WERI-Rb-1 (cell line): ENCODE measurements at regions not wholly inside any gene's neighbourhood (a gene's known extent, or its start where the extent isn't known, plus 50 kb on each side); places are given as distances from the start of the nearest gene placed in this dataset.
"Not testable (repeated sequence)": the region's sequence is repeated elsewhere in the genome, so short reads cannot be mapped to it uniquely, and the experiment has no call there.

Experiments
- DNase-seq: peaks from one replicate; pipeline ENCODE4 v3.0.0-alpha.2; 2020
- H3K27ac ChIP-seq: fragments of 250-450 bp; sonication (Bioruptor Pico); 2 replicates; pipeline ENCODE4 v1.5.1; 2020; ENCODE audit warnings: mild to moderate bottlenecking, moderate library complexity
- H3K27me3 ChIP-seq: fragments of 250-450 bp; sonication (Bioruptor Pico); 2 replicates; pipeline ENCODE4 v1.5.1; 2021; ENCODE audit warnings: mild to moderate bottlenecking, low read depth, moderate library complexity; ENCODE audit not compliant: insufficient read depth, severe bottlenecking
- H3K36me3 ChIP-seq: fragments of 250-450 bp; sonication (Bioruptor Pico); 2 replicates; pipeline ENCODE4 v1.5.1; 2020; ENCODE audit warnings: mild to moderate bottlenecking, moderate library complexity
- H3K4me3 ChIP-seq: 2 replicates; pipeline ENCODE4 v1.5.1; 2011; ENCODE audit warnings: low read depth, mild to moderate bottlenecking, control low read depth, low read length
- H3K9me3 ChIP-seq: fragments of 250-450 bp; sonication (Bioruptor Pico); 2 replicates; pipeline ENCODE4 v1.5.1; 2021; ENCODE audit warnings: mild to moderate bottlenecking, moderate library complexity; ENCODE audit not compliant: severe bottlenecking
- TF ChIP-seq, protein P1 (sequence below): IDR thresholded peaks from 2 replicates; pipeline ENCODE4 v1.5.1; 2011; ENCODE audit warnings: low read depth, mild to moderate bottlenecking, control low read depth, inconsistent platforms, low read length

DNA sequence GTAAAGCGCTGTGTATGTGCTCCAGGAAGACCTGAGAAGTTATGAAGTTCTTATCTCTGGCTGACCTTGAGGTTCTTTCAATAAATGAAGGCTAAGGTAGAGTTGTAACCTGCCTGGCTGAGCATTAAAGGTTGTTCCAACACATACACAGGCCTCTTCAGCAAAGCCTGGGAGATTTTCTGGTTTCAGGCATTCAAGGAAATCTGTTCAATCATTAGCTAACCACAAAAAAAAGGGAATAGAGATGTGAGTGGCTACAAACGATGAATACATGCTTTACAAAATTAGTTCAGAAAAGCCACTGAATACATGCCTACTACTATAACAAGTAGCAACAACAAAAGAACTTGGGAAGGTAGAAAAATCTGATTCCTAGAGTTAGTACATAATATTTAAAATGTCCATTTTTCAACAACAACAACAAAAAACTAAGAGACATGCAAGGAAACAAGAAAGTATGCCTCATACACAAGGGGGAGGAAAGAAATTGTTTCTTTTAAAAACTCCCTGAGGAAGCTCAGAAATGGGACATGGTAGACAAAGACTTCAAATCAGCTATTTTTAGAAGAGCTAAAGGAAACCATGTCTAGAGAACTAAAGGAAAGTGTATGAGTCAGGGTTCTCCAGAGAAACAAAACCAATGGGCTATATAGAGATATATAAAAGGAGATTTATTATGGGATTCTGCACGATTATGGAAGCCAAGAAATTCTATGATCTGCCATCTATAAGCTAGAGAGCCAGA, 191.5 kb upstream of the IPO5 start:
- TF ChIP-seq, protein P1, sequence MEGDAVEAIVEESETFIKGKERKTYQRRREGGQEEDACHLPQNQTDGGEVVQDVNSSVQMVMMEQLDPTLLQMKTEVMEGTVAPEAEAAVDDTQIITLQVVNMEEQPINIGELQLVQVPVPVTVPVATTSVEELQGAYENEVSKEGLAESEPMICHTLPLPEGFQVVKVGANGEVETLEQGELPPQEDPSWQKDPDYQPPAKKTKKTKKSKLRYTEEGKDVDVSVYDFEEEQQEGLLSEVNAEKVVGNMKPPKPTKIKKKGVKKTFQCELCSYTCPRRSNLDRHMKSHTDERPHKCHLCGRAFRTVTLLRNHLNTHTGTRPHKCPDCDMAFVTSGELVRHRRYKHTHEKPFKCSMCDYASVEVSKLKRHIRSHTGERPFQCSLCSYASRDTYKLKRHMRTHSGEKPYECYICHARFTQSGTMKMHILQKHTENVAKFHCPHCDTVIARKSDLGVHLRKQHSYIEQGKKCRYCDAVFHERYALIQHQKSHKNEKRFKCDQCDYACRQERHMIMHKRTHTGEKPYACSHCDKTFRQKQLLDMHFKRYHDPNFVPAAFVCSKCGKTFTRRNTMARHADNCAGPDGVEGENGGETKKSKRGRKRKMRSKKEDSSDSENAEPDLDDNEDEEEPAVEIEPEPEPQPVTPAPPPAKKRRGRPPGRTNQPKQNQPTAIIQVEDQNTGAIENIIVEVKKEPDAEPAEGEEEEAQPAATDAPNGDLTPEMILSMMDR = no peak
- Histone ChIP-seq H3K9me3 (no peaks in the 10 kb centered on the region), H3K36me3 (no peaks in the 10 kb centered on the region), H3K4me3 (no peak overlapping the region), H3K27ac (no peak overlapping the region), H3K27me3 (no peaks in the 10 kb centered on the region)
- no peak for DNase-seq

DNA sequence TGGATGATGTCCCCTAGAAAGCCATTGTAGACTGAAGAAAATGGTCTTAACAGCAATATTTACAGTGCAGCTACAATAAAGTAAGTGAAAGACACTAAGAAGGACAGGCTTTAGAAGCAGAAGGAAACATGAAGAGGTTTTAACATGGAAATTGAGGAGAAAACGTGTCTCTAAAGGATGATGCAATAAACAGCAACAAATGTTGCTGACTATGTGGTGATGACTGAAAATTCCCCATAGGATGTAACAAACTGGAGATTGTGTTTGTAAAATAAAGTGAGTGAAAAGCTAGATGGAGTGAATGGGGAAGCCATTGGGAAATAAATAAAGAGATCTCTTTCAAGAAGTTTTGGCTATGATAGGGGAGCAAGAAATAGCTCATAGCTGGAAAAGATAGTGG, 186.7 kb upstream of the IPO5 start:
- Histone ChIP-seq H3K36me3 (no peaks in the 10 kb centered on the region), H3K27me3 (no peaks in the 10 kb centered on the region), H3K9me3 (no peaks in the 10 kb centered on the region), H3K27ac (no peak overlapping the region), H3K4me3 (no peak overlapping the region)
- DNase-seq = no peak
- TF ChIP-seq, protein P1 = no peak

DNA sequence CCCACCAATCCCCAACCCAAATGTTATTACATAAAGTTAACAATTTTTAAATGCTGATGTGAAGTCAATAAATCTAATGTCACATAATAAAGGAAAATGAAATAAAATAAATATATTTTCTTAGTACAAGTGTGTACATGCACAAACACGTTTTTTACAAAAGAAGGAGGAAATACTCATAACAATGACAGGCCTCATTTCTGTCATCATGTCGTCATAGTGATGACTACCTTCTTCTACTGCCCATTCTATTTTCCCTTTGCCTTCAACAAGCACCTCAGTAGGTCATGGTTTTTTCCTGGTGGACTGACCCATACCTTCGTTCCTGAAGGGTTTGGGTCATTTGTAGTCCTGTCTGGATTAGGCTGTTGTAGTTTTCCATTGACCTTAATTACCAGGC, 185.3 kb upstream of the IPO5 start:
- Histone ChIP-seq H3K9me3 (no peaks in the 10 kb centered on the region), H3K27me3 (no peaks in the 10 kb centered on the region), H3K36me3 (no peaks in the 10 kb centered on the region), H3K4me3 (no peak overlapping the region), H3K27ac (no peak overlapping the region)
- no peak for DNase-seq
- TF ChIP-seq, protein P1 = no peak

DNA sequence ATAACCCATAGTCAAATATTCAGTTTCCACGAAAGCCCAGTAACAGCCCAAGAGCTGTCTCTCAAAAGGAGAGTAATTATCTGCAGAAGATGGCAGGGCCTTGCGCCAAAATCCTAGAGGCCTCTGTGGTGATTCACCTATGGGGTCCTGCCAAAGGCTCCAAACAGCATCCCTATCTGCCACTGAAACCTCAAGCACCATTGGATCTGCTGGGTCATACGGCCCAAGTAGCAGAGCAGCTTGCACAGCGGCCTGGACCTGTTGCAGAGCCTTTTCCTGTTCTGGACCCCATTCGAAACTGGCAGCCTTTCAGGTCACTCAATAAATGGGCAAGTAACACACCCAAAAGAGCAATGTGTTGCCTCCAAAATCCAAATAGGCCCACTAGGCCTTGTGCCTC, 183.2 kb upstream of the IPO5 start:
- H3K36me3 ChIP-seq, H3K27ac ChIP-seq, H3K9me3 ChIP-seq, H3K27me3 ChIP-seq, H3K4me3 ChIP-seq, DNase-seq: not testable (repeated sequence)

DNA sequence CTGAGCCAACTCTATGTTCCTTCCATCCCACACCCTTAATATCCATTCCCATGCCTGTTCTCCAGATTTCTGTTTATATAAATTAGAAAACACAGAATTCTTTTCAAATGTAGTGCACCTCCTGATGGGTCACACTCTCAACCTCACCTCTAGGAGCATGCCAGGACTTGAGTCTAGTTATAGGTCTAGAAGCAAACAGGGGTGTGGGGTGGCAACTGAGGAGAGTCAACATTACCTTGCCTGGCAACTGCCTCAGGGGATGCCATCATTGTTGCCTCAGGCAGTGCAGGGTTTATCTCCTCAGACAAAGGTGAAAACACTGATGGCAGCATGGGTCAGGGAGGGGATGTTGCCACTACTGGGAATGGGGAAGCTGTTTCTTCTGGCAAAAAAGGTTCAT, 181.0 kb upstream of the IPO5 start:
- not testable (repeated sequence) for H3K36me3 ChIP-seq, H3K27ac ChIP-seq, H3K27me3 ChIP-seq, H3K4me3 ChIP-seq, H3K9me3 ChIP-seq, DNase-seq

DNA sequence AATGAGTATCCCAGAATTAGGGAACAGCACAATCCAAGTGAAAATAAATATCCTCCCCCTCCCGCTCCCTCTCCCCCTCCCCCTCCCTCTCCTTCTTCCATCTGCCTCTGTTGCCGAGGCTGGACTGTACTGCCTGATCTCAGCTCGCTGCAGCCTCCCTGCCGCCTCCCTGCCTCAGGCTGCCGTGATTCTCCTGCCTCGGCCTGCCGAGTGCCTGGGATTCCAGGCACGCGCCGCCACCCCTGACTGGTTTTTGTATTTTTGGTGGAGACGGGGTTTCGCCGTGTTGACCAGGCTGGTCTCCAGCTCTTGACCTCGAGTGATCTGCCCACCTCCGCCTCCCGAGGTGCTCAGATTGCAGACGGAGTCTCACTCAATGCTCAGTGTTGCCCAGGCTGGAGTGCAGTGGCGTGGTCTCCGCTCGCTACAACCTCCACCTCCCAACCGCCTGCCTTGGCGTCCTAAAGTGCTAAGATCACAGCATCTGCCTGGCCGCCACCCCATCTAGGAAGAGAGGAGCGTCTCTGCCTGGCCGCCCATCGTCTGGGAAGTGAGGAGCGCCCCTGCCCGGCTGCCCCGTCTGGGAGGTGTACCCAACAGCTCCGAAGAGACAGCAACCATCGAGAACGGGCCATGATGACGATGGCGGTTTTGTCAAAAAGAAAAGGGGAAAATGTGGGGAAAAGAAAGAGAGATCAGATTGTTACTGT, 178.9 kb upstream of the IPO5 start:
- not testable (repeated sequence) for H3K27me3 ChIP-seq, DNase-seq, H3K4me3 ChIP-seq, H3K9me3 ChIP-seq, H3K27ac ChIP-seq, H3K36me3 ChIP-seq

DNA sequence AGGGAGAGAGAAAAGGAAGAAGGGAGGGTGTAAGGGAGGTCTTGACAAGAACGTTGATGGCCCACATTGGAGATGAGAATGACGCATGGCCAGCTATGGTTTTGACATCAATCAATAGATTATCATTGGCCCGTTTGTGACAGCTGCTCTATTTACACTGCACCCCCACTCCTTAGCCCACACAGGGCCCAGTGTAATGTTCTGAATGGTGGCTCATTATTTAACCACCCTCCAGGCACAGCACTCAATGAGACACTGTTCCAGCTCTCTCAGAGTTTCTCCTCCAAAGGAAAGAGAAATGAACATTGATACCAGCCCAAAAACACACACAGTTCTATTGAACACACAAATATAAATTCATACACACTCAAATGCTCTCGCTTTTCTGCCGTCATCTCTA, 173.0 kb upstream of the IPO5 start:
- TF ChIP-seq, protein P1 = no peak
- Histone ChIP-seq H3K27me3 (no peaks in the 10 kb centered on the region), H3K27ac (no peak overlapping the region), H3K4me3 (no peak overlapping the region), H3K9me3 (peaks cover 3% of the 10 kb centered on the region), H3K36me3 (no peaks in the 10 kb centered on the region)
- no peak for DNase-seq
